Ascending aorta (tissue), 2 donors: ENCODE measurements at regions not wholly inside any gene's neighbourhood (a gene's known extent, or its start where the extent isn't known, plus 50 kb on each side); places are given as distances from the start of the nearest gene placed in this dataset.

ENCODE experiments used
- DNase-seq, 2 donors: peaks; one replicate each; pipeline ENCODE4 v3.0.0-alpha.2; 2019; ENCODE audit warnings: low spot score in 2 of 2
- H3K27ac ChIP-seq, 2 donors: fragments of 200-600 bp; sonication (generic); one replicate each; pipeline ENCODE4 v1.5.1; 2016 to 2017; ENCODE audit warnings: mild to moderate bottlenecking in 1 of 2
- H3K27me3 ChIP-seq: fragments of 200-600 bp; sonication (generic); one replicate; pipeline ENCODE4 v1.5.1; 2017
- H3K36me3 ChIP-seq, 2 donors: fragments of 200-600 bp; sonication (generic); one replicate each; pipeline ENCODE4 v1.5.1; 2016
- H3K4me1 ChIP-seq, 2 donors: fragments of 200-600 bp; sonication (generic); one replicate each; pipeline ENCODE4 v1.5.1; 2016 to 2017; ENCODE audit warnings: mild to moderate bottlenecking in 1 of 2
- H3K4me3 ChIP-seq, 2 donors: fragments of 200-600 bp; sonication (generic); one replicate each; pipeline ENCODE4 v1.5.1; 2016 to 2017; ENCODE audit warnings: mild to moderate bottlenecking in 1 of 2
- H3K9me3 ChIP-seq, 2 donors: fragments of 200-600 bp; sonication (generic); one replicate each; pipeline ENCODE4 v1.5.1; 2016
- CTCF ChIP-seq, 3 experiments: fragments of 200-600 bp in 2 of 3; fragments of 450-650 bp in 1 of 3; sonication (generic) in 2 of 3; IDR thresholded peaks; one replicate each; pipeline ENCODE4 v1.5.1; 2016 to 2019; ENCODE audit warnings: antibody characterized with exemption in 3 of 3, mild to moderate bottlenecking in 1 of 3, moderate library complexity in 1 of 3
- intact Hi-C: fragments of 100-400 bp; cut with DNase I; formaldehyde crosslinking; loops from one replicate; pipeline ENCODE4 v1.15.1; 2023

- no peaks in the 10 kb centered on the region for H3K27me3 ChIP-seq
- no peak for TF ChIP-seq CTCF (IDR thresholded peaks at IDR 0.05)
Measured at GRCh38 chr4:116522922-116523321, 562.5 kb downstream of the TRAM1L1 start.

GRCh38 chr4:116520886-116521285 lies 564.5 kb downstream of the TRAM1L1 start:
- DNase-seq, result no peak
- no peak overlapping the region for H3K27ac ChIP-seq
- no peaks in the 10 kb centered on the region for H3K36me3 ChIP-seq
- no peaks in the 10 kb centered on the region for H3K9me3 ChIP-seq
- no peak for TF ChIP-seq CTCF (IDR thresholded peaks at IDR 0.05)
- H3K27me3 ChIP-seq, result no peaks in the 10 kb centered on the region
- no peak overlapping the region for H3K4me3 ChIP-seq
- no peaks in the 10 kb centered on the region for H3K4me1 ChIP-seq
- intact Hi-C loops, result no loop called here

More at GRCh38 chr4:116522922-116523321, 562.5 kb downstream of the TRAM1L1 start:
- intact Hi-C loops, result no loop called here
- Histone ChIP-seq H3K36me3 (no peaks in the 10 kb centered on the region), H3K9me3 (no peaks in the 10 kb centered on the region), H3K27ac (no peak overlapping the region), H3K4me3 (no peak overlapping the region), H3K4me1 (no peaks in the 10 kb centered on the region)
- DNase-seq, result no peak

GRCh38 chr4:116516711-116517110 lies 568.7 kb downstream of the TRAM1L1 start:
- H3K4me3 ChIP-seq, result no peak overlapping the region

GRCh38 chr4:116515959-116516358 lies 569.4 kb downstream of the TRAM1L1 start:
- H3K27me3 ChIP-seq, result no peaks in the 10 kb centered on the region
- H3K4me3 ChIP-seq, result no peak overlapping the region
- no peaks in the 10 kb centered on the region for H3K9me3 ChIP-seq
- no peak for TF ChIP-seq CTCF (IDR thresholded peaks at IDR 0.05)
- no peak overlapping the region for H3K27ac ChIP-seq
- H3K4me1 ChIP-seq, result no peaks in the 10 kb centered on the region
- intact Hi-C loops, result no loop called here
- no peaks in the 10 kb centered on the region for H3K36me3 ChIP-seq
- no peak for DNase-seq

More at GRCh38 chr4:116516711-116517110, 568.7 kb downstream of the TRAM1L1 start:
- no peak for TF ChIP-seq CTCF (IDR thresholded peaks at IDR 0.05)
- Histone ChIP-seq H3K27ac (no peak overlapping the region), H3K27me3 (no peaks in the 10 kb centered on the region), H3K36me3 (no peaks in the 10 kb centered on the region), H3K4me1 (no peaks in the 10 kb centered on the region), H3K9me3 (no peaks in the 10 kb centered on the region)
- intact Hi-C loops, result no loop called here
- DNase-seq, result no peak

- no peak for DNase-seq
- Histone ChIP-seq H3K36me3 (no peaks in the 10 kb centered on the region), H3K27me3 (no peaks in the 10 kb centered on the region), H3K9me3 (no peaks in the 10 kb centered on the region), H3K4me1 (no peaks in the 10 kb centered on the region), H3K27ac (no peak overlapping the region), H3K4me3 (no peak overlapping the region)
- intact Hi-C loops, result no loop called here
- no peak for TF ChIP-seq CTCF (IDR thresholded peaks at IDR 0.05)
Measured at GRCh38 chr4:116512552-116512951, 572.8 kb downstream of the TRAM1L1 start.

GRCh38 chr4:116501954-116502353 lies 583.4 kb downstream of the TRAM1L1 start:
- intact Hi-C loops, result no loop called here
- Histone ChIP-seq H3K27ac (no peak overlapping the region), H3K4me3 (no peak overlapping the region), H3K9me3 (no peaks in the 10 kb centered on the region), H3K36me3 (no peaks in the 10 kb centered on the region), H3K27me3 (no peaks in the 10 kb centered on the region), H3K4me1 (no peaks in the 10 kb centered on the region)
- TF ChIP-seq CTCF (IDR thresholded peaks at IDR 0.05), result no peak
- DNase-seq, result no peak
